ENCODE measurements at regions not wholly inside any gene's neighbourhood (a gene's known extent, or its start where the extent isn't known, plus 50 kb on each side); places are given as distances from the start of the nearest gene placed in this dataset.

- no peak overlapping the region for H3K4me3 ChIP-seq
- no peaks in the 10 kb centered on the region for H3K27me3 ChIP-seq
- DNase-seq: no peak
- intact Hi-C loops (cut with DNase I): no loop called here
- no peaks in the 10 kb centered on the region for H3K36me3 ChIP-seq
- TF ChIP-seq CTCF (IDR thresholded peaks at IDR 0.05) (no peak), POLR2A (IDR thresholded peaks at IDR 0.05) (no peak)
- WGBS (ENCODE audit: insufficient coverage, low coverage, low lambda C conversion rate, missing lambda C conversion rate): 67% methylated on average over 1 of the region's 1 CpG
- H3K9me3 ChIP-seq: no peaks in the 10 kb centered on the region
- H3K4me1 ChIP-seq: no peaks in the 10 kb centered on the region
- H3K27ac ChIP-seq: no peak overlapping the region
- ATAC-seq: no peak
Observed at GRCh38 chr4:33924811-33925210, 2319.5 kb downstream of the ARAP2 start.

GRCh38 chr4:33930497-33930896 lies 2313.8 kb downstream of the ARAP2 start:
- Histone ChIP-seq H3K27ac (no peak overlapping the region), H3K4me3 (no peak overlapping the region), H3K36me3 (no peaks in the 10 kb centered on the region), H3K4me1 (no peaks in the 10 kb centered on the region), H3K27me3 (no peaks in the 10 kb centered on the region), H3K9me3 (no peaks in the 10 kb centered on the region)
- WGBS (ENCODE audit: insufficient coverage, low coverage, low lambda C conversion rate, missing lambda C conversion rate): 33% methylated on average over 1 of the region's 1 CpG
- DNase-seq (no peak), ATAC-seq (no peak)
- TF ChIP-seq POLR2A (IDR thresholded peaks at IDR 0.05): no peak
- TF ChIP-seq CTCF (IDR thresholded peaks at IDR 0.05): no peak
- intact Hi-C loops (cut with DNase I): no loop called here

GRCh38 chr4:33931026-33931425 lies 2313.3 kb downstream of the ARAP2 start:
- H3K4me1 ChIP-seq: no peaks in the 10 kb centered on the region
- H3K9me3 ChIP-seq: no peaks in the 10 kb centered on the region
- WGBS (ENCODE audit: insufficient coverage, low coverage, low lambda C conversion rate, missing lambda C conversion rate): 50% methylated on average over 2 of the region's 2 CpGs
- ATAC-seq (no peak), DNase-seq (no peak)
- H3K4me3 ChIP-seq: no peak overlapping the region
- intact Hi-C loops (cut with DNase I): no loop called here
- H3K27ac ChIP-seq: no peak overlapping the region
- H3K36me3 ChIP-seq: no peaks in the 10 kb centered on the region
- no peak for TF ChIP-seq CTCF (IDR thresholded peaks at IDR 0.05)
- no peak for TF ChIP-seq POLR2A (IDR thresholded peaks at IDR 0.05)
- H3K27me3 ChIP-seq: no peaks in the 10 kb centered on the region

GRCh38 chr4:33940281-33940680 lies 2304.0 kb downstream of the ARAP2 start:
- no peak overlapping the region for H3K27ac ChIP-seq
- H3K36me3 ChIP-seq: no peaks in the 10 kb centered on the region
- TF ChIP-seq CTCF (IDR thresholded peaks at IDR 0.05) (no peak), POLR2A (IDR thresholded peaks at IDR 0.05) (no peak)
- no peak overlapping the region for H3K4me3 ChIP-seq
- H3K9me3 ChIP-seq: no peaks in the 10 kb centered on the region
- H3K27me3 ChIP-seq: no peaks in the 10 kb centered on the region
- no peak for ATAC-seq
- H3K4me1 ChIP-seq: no peaks in the 10 kb centered on the region
- DNase-seq: no peak
- intact Hi-C loops (cut with DNase I): no loop called here

GRCh38 chr4:33941854-33942253 lies 2302.5 kb downstream of the ARAP2 start:
- no peak for TF ChIP-seq CTCF (IDR thresholded peaks at IDR 0.05)
- no peak for TF ChIP-seq POLR2A (IDR thresholded peaks at IDR 0.05)
- no peaks in the 10 kb centered on the region for H3K36me3 ChIP-seq
- no peak overlapping the region for H3K4me3 ChIP-seq
- DNase-seq: no peak
- no peaks in the 10 kb centered on the region for H3K27me3 ChIP-seq
- no peaks in the 10 kb centered on the region for H3K4me1 ChIP-seq
- 70% methylated on average over 1 of the region's 1 CpG for WGBS (ENCODE audit: insufficient coverage, low coverage, low lambda C conversion rate, missing lambda C conversion rate)
- ATAC-seq: no peak
- H3K27ac ChIP-seq: no peak overlapping the region
- intact Hi-C loops (cut with DNase I): no loop called here
- H3K9me3 ChIP-seq: no peaks in the 10 kb centered on the region

Measured in right lobe of liver (tissue), 6 donors.